H1 (cell line): ENCODE measurements at regions not wholly inside any gene's neighbourhood (a gene's known extent, or its start where the extent isn't known, plus 50 kb on each side); places are given as distances from the start of the nearest gene placed in this dataset.

Experiments
- EP300 ChIP-seq, 2 experiments: IDR thresholded peaks; 1 replicate in 1 of 2; 2 replicates in 1 of 2; pipeline ENCODE4 v1.6.1; 2011 to 2012; ENCODE audit warnings: low read depth in 2 of 2, low read length in 2 of 2, mild to moderate bottlenecking in 2 of 2, borderline replicate concordance in 1 of 2, inconsistent platforms in 1 of 2, moderate library complexity in 1 of 2
- TF ChIP-seq, protein P1 (sequence below), 3 experiments: IDR thresholded peaks; 1 replicate in 2 of 3; 2 replicates in 1 of 3; pipeline versions ENCODE4 v1.5.1 to v1.6.1; 2011; ENCODE audit warnings: low read length in 3 of 3, mild to moderate bottlenecking in 3 of 3, inconsistent platforms in 2 of 3, low read depth in 1 of 3, moderate library complexity in 1 of 3; ENCODE audit not compliant: insufficient read depth in 1 of 3; ENCODE audit errors: control extremely low read depth in 1 of 3

- TF ChIP-seq EP300 (IDR thresholded peaks at IDR 0.05; ENCODE audit: borderline replicate concordance in 1 of 2, low read depth in 2 of 2, low read length in 2 of 2): no peak
- TF ChIP-seq, protein P1, sequence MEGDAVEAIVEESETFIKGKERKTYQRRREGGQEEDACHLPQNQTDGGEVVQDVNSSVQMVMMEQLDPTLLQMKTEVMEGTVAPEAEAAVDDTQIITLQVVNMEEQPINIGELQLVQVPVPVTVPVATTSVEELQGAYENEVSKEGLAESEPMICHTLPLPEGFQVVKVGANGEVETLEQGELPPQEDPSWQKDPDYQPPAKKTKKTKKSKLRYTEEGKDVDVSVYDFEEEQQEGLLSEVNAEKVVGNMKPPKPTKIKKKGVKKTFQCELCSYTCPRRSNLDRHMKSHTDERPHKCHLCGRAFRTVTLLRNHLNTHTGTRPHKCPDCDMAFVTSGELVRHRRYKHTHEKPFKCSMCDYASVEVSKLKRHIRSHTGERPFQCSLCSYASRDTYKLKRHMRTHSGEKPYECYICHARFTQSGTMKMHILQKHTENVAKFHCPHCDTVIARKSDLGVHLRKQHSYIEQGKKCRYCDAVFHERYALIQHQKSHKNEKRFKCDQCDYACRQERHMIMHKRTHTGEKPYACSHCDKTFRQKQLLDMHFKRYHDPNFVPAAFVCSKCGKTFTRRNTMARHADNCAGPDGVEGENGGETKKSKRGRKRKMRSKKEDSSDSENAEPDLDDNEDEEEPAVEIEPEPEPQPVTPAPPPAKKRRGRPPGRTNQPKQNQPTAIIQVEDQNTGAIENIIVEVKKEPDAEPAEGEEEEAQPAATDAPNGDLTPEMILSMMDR (IDR thresholded peaks at IDR 0.05; ENCODE audit: control extremely low read depth in 1 of 3, insufficient read depth in 1 of 3, low read depth in 1 of 3, low read length in 3 of 3): no peak
Observed at GRCh38 chrX:88830111-88830510, 83.1 kb downstream of the CPXCR1 start.
